GM12873 (cell line): ENCODE measurements at regions not wholly inside any gene's neighbourhood (a gene's known extent, or its start where the extent isn't known, plus 50 kb on each side); places are given as distances from the start of the nearest gene placed in this dataset.

Experiments used
- TF ChIP-seq, protein P1 (sequence below): IDR thresholded peaks from 2 replicates; pipeline ENCODE4 v1.5.1; 2012; ENCODE audit warnings: low read depth, mild to moderate bottlenecking, moderate library complexity, low read length, control low read depth; ENCODE audit not compliant: insufficient read depth; ENCODE audit errors: missing control alignments

- TF ChIP-seq, protein P1, sequence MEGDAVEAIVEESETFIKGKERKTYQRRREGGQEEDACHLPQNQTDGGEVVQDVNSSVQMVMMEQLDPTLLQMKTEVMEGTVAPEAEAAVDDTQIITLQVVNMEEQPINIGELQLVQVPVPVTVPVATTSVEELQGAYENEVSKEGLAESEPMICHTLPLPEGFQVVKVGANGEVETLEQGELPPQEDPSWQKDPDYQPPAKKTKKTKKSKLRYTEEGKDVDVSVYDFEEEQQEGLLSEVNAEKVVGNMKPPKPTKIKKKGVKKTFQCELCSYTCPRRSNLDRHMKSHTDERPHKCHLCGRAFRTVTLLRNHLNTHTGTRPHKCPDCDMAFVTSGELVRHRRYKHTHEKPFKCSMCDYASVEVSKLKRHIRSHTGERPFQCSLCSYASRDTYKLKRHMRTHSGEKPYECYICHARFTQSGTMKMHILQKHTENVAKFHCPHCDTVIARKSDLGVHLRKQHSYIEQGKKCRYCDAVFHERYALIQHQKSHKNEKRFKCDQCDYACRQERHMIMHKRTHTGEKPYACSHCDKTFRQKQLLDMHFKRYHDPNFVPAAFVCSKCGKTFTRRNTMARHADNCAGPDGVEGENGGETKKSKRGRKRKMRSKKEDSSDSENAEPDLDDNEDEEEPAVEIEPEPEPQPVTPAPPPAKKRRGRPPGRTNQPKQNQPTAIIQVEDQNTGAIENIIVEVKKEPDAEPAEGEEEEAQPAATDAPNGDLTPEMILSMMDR: no peak
Measured at GRCh38 chr5:106262395-106262794, 1408.3 kb downstream of the EFNA5 start.

DNA sequence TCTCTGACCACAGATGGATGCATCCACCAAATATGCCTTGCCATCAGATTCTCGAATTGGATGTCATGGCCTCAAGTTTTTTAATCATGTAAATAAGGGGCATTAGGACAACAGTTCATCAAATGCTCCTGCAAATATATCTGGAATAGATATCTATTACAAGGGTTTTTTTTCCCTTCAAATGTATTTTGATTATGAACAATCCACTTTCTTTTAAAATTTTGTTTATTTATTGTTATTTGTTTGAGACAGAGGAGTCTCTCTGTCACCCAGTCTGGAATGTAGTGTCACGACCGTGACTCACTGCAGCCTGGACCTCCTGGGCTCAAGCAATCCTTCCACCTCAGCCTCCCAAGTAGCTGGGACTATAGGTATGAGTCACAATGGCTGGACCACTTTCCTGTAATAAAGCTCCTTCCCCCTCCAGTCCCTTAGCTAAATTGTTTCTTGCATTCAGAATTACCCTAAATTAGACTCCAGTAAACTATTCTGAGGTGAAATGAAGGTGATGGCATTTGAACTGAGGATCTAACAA, 1412.1 kb downstream of the EFNA5 start:
- TF ChIP-seq, protein P1: no peak

GRCh38 chr5:106254784-106255183, 1416.0 kb downstream of the EFNA5 start:
- TF ChIP-seq, protein P1: no peak

GRCh38 chr5:106241409-106241808, 1429.3 kb downstream of the EFNA5 start:
- TF ChIP-seq, protein P1: no peak

- TF ChIP-seq, protein P1: no peak
Measured at GRCh38 chr5:106205916-106206571, 1464.7 kb downstream of the EFNA5 start.

DNA sequence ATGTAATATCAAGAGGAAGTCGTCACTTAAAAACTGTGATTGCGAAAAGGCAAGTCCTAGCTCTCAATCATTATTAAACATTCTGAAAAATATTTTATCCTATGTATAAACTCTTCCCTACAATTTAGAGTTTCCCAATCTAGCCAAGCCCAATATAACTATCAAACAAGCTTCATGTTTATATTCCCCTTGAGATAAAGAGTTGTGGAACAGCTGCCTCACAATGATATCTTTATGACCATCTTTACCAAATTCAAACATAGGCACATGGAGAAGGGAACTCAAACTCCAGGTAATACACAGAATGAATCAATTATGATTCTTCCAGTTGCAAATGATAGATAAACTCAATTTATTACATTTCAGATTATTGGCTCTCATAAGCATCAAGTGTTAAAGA, 1468.7 kb downstream of the EFNA5 start:
- TF ChIP-seq, protein P1: no peak

DNA sequence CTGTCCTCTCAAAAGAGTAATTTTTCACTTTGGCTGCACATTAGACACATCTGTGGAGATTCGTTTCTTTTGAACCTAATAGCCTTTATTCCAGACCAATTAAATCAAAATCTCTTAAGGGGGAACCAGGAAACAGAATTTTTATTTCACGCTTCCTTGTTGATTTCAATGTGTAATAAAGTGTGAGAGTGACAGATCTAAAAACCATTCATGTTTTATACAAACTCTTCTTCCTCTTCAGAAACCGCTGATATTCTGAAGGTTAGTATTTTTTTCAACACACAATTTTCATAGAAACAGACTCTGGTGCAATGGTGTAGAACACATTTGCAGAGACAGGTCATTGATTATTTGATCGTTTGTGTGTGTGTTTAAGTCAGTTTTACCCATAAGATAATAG, 1469.8 kb downstream of the EFNA5 start:
- TF ChIP-seq, protein P1: no peak
